ENCODE measurements at regions not wholly inside any gene's neighbourhood (a gene's known extent, or its start where the extent isn't known, plus 50 kb on each side); places are given as distances from the start of the nearest gene placed in this dataset.
A peak's percentile ranks its signal among the peaks of the same experiment; 100 is the strongest.

DNA sequence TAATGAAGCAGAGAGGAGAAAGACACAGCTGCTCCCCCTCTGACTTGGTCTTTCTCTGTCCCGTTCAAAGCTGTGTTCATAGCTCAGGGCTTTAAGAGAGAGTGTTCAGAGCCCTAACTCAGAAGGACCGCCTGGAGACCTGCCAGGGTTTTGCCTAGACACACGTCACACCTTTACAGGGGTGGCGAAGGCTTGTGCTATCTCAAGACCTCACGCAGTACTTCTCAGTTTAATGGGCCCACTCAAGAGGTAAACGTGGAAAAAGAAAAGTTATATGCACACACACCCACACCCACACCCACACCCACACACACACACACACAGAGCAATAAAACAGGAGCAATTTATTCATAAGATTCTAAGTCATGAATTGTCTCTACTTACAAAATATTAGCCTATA lies 374.3 kb downstream of the C12orf75 start:
- Histone ChIP-seq H3K4me1 (ENCODE audit: control insufficient read depth in 3 of 3, insufficient read depth in 3 of 3, low read length in 3 of 3) (peaks cover 15 to 22% (median 22%) of the 10 kb centered on the region in 3 donors), H3K4me3 (ENCODE audit: low read length in 3 of 3) (no peak overlapping the region), H3K27ac (ENCODE audit: low read depth, low read length) (no peak overlapping the region), H3K27me3 (ENCODE audit: control insufficient read depth in 3 of 3, insufficient read depth in 3 of 3, low read length in 3 of 3) (no peaks in the 10 kb centered on the region), H3K9ac (ENCODE audit: low read depth in 1 of 3, low read length in 3 of 3) (no peak overlapping the region), H3K36me3 (ENCODE audit: control insufficient read depth in 3 of 3, insufficient read depth in 3 of 3, low read length in 3 of 3) (no peaks in the 10 kb centered on the region), H3K9me3 (ENCODE audit: control insufficient read depth in 3 of 3, low read length in 3 of 3) (no peaks in the 10 kb centered on the region)

- H3K4me1 ChIP-seq (ENCODE audit: control insufficient read depth in 3 of 3, insufficient read depth in 3 of 3, low read length in 3 of 3): peaks cover 15 to 22% (median 22%) of the 10 kb centered on the region in 3 donors
- no peaks in the 10 kb centered on the region for H3K27me3 ChIP-seq (ENCODE audit: control insufficient read depth in 3 of 3, insufficient read depth in 3 of 3, low read length in 3 of 3)
- H3K4me3 ChIP-seq (ENCODE audit: low read length in 3 of 3): no peak overlapping the region
- peak overlapping the region; percentile 85 for H3K27ac ChIP-seq (ENCODE audit: low read depth, low read length)
- H3K9ac ChIP-seq (ENCODE audit: low read depth in 1 of 3, low read length in 3 of 3): peak overlapping the region in 2 of 3 donors; percentile 7 to 35
- no peaks in the 10 kb centered on the region for H3K9me3 ChIP-seq (ENCODE audit: control insufficient read depth in 3 of 3, low read length in 3 of 3)
- H3K36me3 ChIP-seq (ENCODE audit: control insufficient read depth in 3 of 3, insufficient read depth in 3 of 3, low read length in 3 of 3): no peaks in the 10 kb centered on the region
These were observed 374.7 kb downstream of the C12orf75 start for GRCh38 chr12:105705235-105705634.

DNA sequence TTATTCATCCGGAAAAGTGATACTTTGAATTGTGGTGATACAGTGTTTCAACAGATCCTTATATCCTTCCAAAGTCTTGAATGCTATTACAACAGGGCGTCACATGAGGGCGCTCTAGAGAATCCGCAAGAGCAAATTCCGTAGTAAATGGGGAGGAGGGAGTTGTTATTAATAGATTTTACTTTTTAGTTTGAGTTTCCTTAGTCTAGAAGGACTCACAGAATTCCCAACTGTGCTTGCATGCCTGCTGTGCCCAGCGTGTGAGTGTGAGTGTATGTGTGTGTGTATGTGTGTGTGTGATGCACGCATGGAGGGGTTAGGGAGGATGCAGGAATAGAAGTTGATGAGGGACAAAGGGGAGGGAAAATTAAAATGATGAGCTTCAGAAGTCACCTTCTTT lies 375.3 kb downstream of the C12orf75 start:
- H3K4me3 ChIP-seq (ENCODE audit: low read length in 3 of 3): no peak overlapping the region
- no peaks in the 10 kb centered on the region for H3K36me3 ChIP-seq (ENCODE audit: control insufficient read depth in 3 of 3, insufficient read depth in 3 of 3, low read length in 3 of 3)
- no peaks in the 10 kb centered on the region for H3K9me3 ChIP-seq (ENCODE audit: control insufficient read depth in 3 of 3, low read length in 3 of 3)
- peak overlapping the region in 2 of 3 donors; percentile 26 to 34 for H3K9ac ChIP-seq (ENCODE audit: low read depth in 1 of 3, low read length in 3 of 3)
- peaks cover 15 to 22% (median 22%) of the 10 kb centered on the region in 3 donors for H3K4me1 ChIP-seq (ENCODE audit: control insufficient read depth in 3 of 3, insufficient read depth in 3 of 3, low read length in 3 of 3)
- H3K27ac ChIP-seq (ENCODE audit: low read depth, low read length): peak overlapping the region; percentile 85
- no peaks in the 10 kb centered on the region for H3K27me3 ChIP-seq (ENCODE audit: control insufficient read depth in 3 of 3, insufficient read depth in 3 of 3, low read length in 3 of 3)

GRCh38 chr12:105706321-105706972 lies 376.0 kb downstream of the C12orf75 start:
- Histone ChIP-seq H3K9me3 (ENCODE audit: control insufficient read depth in 3 of 3, low read length in 3 of 3) (no peaks in the 10 kb centered on the region), H3K4me1 (ENCODE audit: control insufficient read depth in 3 of 3, insufficient read depth in 3 of 3, low read length in 3 of 3) (peaks cover 15 to 22% (median 22%) of the 10 kb centered on the region in 3 donors), H3K9ac (ENCODE audit: low read depth in 1 of 3, low read length in 3 of 3) (peak overlapping the region in 1 of 3 donors; percentile 17), H3K36me3 (ENCODE audit: control insufficient read depth in 3 of 3, insufficient read depth in 3 of 3, low read length in 3 of 3) (no peaks in the 10 kb centered on the region), H3K4me3 (ENCODE audit: low read length in 3 of 3) (no peak overlapping the region), H3K27me3 (ENCODE audit: control insufficient read depth in 3 of 3, insufficient read depth in 3 of 3, low read length in 3 of 3) (no peaks in the 10 kb centered on the region), H3K27ac (ENCODE audit: low read depth, low read length) (peak overlapping the region; percentile 85)

DNA sequence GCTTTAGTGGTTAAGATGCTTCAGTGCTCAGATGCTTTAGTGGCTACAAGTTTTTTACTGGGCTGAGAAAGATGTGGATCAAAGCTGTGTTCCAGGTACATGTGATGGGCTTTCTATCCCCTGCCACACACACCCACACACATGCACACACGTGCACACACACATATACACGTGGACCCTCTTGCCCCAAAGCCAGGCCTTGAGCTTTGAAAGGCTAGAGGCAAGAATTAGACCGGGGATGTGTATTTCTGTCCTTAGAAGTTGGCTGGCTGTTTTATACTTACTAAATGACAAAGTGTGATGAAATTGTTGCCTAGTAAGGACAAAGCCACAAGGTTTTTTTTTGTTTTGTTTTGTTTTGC lies 376.5 kb downstream of the C12orf75 start:
- H3K9ac ChIP-seq (ENCODE audit: low read depth in 1 of 3, low read length in 3 of 3): no peak overlapping the region
- peak overlapping the region; percentile 85 for H3K27ac ChIP-seq (ENCODE audit: low read depth, low read length)

DNA sequence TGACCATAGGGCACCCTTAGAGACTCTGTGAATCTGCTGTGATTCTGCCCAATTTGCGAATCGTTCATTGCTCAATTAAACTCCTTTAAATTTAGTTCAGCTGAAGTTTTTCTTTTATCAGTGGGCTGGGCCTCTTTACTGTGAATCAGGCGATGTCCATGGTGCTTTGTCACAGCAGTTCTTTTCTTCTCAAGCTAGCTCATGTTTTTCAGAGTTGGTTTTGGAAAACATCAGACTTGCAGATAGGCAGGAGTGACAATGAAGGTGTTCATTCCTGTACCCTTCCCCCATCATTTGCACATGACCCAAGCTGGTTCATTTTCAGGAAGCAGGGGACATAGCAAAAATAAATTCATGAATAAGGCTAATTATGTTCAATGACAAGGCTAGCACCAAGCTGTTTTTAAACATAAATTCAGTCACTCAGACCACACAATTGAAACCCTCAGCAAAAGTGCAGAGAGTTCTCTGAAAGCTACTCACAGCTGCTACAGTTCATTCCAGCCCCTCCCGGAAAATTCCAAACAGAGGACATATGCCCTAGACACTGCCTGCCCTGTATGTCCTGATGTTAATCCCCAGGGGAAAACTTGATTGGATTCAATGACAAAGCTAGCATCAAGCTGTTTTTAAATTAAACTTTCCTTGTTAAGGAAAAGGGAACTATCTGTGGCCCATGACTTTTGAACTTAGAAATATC lies 383.3 kb downstream of the C12orf75 start:
- H3K27ac ChIP-seq (ENCODE audit: low read depth, low read length): no peak overlapping the region

More for the DNA sequence above, 376.5 kb downstream of the C12orf75 start:
- Histone ChIP-seq H3K27me3 (ENCODE audit: control insufficient read depth in 3 of 3, insufficient read depth in 3 of 3, low read length in 3 of 3) (no peaks in the 10 kb centered on the region), H3K9me3 (ENCODE audit: control insufficient read depth in 3 of 3, low read length in 3 of 3) (no peaks in the 10 kb centered on the region), H3K4me3 (ENCODE audit: low read length in 3 of 3) (no peak overlapping the region), H3K36me3 (ENCODE audit: control insufficient read depth in 3 of 3, insufficient read depth in 3 of 3, low read length in 3 of 3) (no peaks in the 10 kb centered on the region), H3K4me1 (ENCODE audit: control insufficient read depth in 3 of 3, insufficient read depth in 3 of 3, low read length in 3 of 3) (peaks cover 15 to 22% (median 22%) of the 10 kb centered on the region in 3 donors)

GRCh38 chr12:105716621-105717020 lies 386.1 kb downstream of the C12orf75 start:
- Histone ChIP-seq H3K4me3 (ENCODE audit: low read length in 3 of 3) (no peak overlapping the region), H3K9ac (ENCODE audit: low read depth in 1 of 3, low read length in 3 of 3) (no peak overlapping the region), H3K36me3 (ENCODE audit: control insufficient read depth in 3 of 3, insufficient read depth in 3 of 3, low read length in 3 of 3) (no peaks in the 10 kb centered on the region), H3K27me3 (ENCODE audit: control insufficient read depth in 3 of 3, insufficient read depth in 3 of 3, low read length in 3 of 3) (no peaks in the 10 kb centered on the region), H3K27ac (ENCODE audit: low read depth, low read length) (no peak overlapping the region), H3K9me3 (ENCODE audit: control insufficient read depth in 3 of 3, low read length in 3 of 3) (no peaks in the 10 kb centered on the region), H3K4me1 (ENCODE audit: control insufficient read depth in 3 of 3, insufficient read depth in 3 of 3, low read length in 3 of 3) (no peaks in the 10 kb centered on the region)

More for the DNA sequence above, 383.3 kb downstream of the C12orf75 start:
- no peaks in the 10 kb centered on the region for H3K9me3 ChIP-seq (ENCODE audit: control insufficient read depth in 3 of 3, low read length in 3 of 3)
- H3K4me3 ChIP-seq (ENCODE audit: low read length in 3 of 3): no peak overlapping the region
- H3K4me1 ChIP-seq (ENCODE audit: control insufficient read depth in 3 of 3, insufficient read depth in 3 of 3, low read length in 3 of 3): no peaks in the 10 kb centered on the region
- H3K27me3 ChIP-seq (ENCODE audit: control insufficient read depth in 3 of 3, insufficient read depth in 3 of 3, low read length in 3 of 3): no peaks in the 10 kb centered on the region
- no peak overlapping the region for H3K9ac ChIP-seq (ENCODE audit: low read depth in 1 of 3, low read length in 3 of 3)
- no peaks in the 10 kb centered on the region for H3K36me3 ChIP-seq (ENCODE audit: control insufficient read depth in 3 of 3, insufficient read depth in 3 of 3, low read length in 3 of 3)

GRCh38 chr12:105721051-105721825 lies 390.7 kb downstream of the C12orf75 start:
- Histone ChIP-seq H3K36me3 (ENCODE audit: control insufficient read depth in 3 of 3, insufficient read depth in 3 of 3, low read length in 3 of 3) (no peaks in the 10 kb centered on the region), H3K4me1 (ENCODE audit: control insufficient read depth in 3 of 3, insufficient read depth in 3 of 3, low read length in 3 of 3) (no peaks in the 10 kb centered on the region), H3K9ac (ENCODE audit: low read depth in 1 of 3, low read length in 3 of 3) (no peak overlapping the region), H3K27ac (ENCODE audit: low read depth, low read length) (no peak overlapping the region), H3K9me3 (ENCODE audit: control insufficient read depth in 3 of 3, low read length in 3 of 3) (no peaks in the 10 kb centered on the region), H3K4me3 (ENCODE audit: low read length in 3 of 3) (no peak overlapping the region), H3K27me3 (ENCODE audit: control insufficient read depth in 3 of 3, insufficient read depth in 3 of 3, low read length in 3 of 3) (no peaks in the 10 kb centered on the region)

DNA sequence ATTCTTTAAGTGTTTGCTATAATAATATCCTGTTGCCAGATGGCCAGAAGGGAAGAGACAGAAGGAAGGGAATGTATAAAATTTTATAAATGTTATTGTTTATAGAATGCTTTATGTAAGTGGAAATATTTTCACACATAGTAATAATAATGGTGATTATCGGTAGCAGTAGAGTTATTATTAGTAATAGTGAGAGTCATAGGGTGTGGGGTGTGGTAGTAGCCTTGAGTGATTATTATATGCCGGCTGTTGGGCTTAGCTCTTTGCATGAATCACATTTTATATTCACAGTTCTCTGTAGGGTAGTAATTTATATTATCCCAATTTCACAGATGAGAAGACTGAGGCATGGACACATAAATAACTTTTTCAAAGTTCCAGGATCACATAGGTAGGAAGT lies 391.4 kb downstream of the C12orf75 start:
- Histone ChIP-seq H3K36me3 (ENCODE audit: control insufficient read depth in 3 of 3, insufficient read depth in 3 of 3, low read length in 3 of 3) (no peaks in the 10 kb centered on the region), H3K27me3 (ENCODE audit: control insufficient read depth in 3 of 3, insufficient read depth in 3 of 3, low read length in 3 of 3) (no peaks in the 10 kb centered on the region), H3K9ac (ENCODE audit: low read depth in 1 of 3, low read length in 3 of 3) (no peak overlapping the region), H3K4me3 (ENCODE audit: low read length in 3 of 3) (no peak overlapping the region), H3K9me3 (ENCODE audit: control insufficient read depth in 3 of 3, low read length in 3 of 3) (no peaks in the 10 kb centered on the region), H3K4me1 (ENCODE audit: control insufficient read depth in 3 of 3, insufficient read depth in 3 of 3, low read length in 3 of 3) (no peaks in the 10 kb centered on the region), H3K27ac (ENCODE audit: low read depth, low read length) (no peak overlapping the region)

DNA sequence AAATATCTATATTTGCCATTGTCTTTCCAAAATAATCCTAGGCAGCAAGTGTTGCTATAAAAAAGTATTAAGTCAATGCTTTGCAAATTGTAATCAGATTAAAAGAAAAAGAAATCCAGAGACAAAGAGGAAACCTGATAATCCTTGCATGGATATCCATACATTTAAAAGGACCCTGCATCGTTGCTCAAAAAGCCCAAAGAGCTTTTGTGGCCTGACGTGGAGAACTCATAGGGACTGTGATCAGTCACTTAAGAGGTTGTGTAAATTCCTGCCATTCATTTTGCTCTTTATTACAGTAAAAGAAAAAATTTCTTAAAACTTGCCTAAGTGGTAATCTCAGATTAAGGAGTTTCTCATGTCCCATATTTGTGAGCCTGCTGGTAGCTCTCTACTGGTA lies 392.6 kb downstream of the C12orf75 start:
- Histone ChIP-seq H3K9me3 (ENCODE audit: control insufficient read depth in 3 of 3, low read length in 3 of 3) (no peaks in the 10 kb centered on the region), H3K36me3 (ENCODE audit: control insufficient read depth in 3 of 3, insufficient read depth in 3 of 3, low read length in 3 of 3) (no peaks in the 10 kb centered on the region), H3K4me1 (ENCODE audit: control insufficient read depth in 3 of 3, insufficient read depth in 3 of 3, low read length in 3 of 3) (no peaks in the 10 kb centered on the region), H3K27me3 (ENCODE audit: control insufficient read depth in 3 of 3, insufficient read depth in 3 of 3, low read length in 3 of 3) (no peaks in the 10 kb centered on the region), H3K4me3 (ENCODE audit: low read length in 3 of 3) (no peak overlapping the region), H3K27ac (ENCODE audit: low read depth, low read length) (no peak overlapping the region), H3K9ac (ENCODE audit: low read depth in 1 of 3, low read length in 3 of 3) (no peak overlapping the region)
